PFSK-1 (cell line): ENCODE measurements at regions not wholly inside any gene's neighbourhood (a gene's known extent, or its start where the extent isn't known, plus 50 kb on each side); places are given as distances from the start of the nearest gene placed in this dataset.

Experiments used
- FOXP2 ChIP-seq: optimal IDR thresholded peaks from 2 replicates; pipeline ENCODE3; 2011; ENCODE audit warnings: borderline replicate concordance, control low read depth, inconsistent platforms; ENCODE audit not compliant: insufficient read depth; ENCODE audit errors: extremely low read length, extremely low read depth
- SIN3A ChIP-seq: IDR thresholded peaks from 2 replicates; pipeline ENCODE4 v1.6.1; 2012; ENCODE audit warnings: mild to moderate bottlenecking, low read length, moderate library complexity, borderline replicate concordance; ENCODE audit not compliant: insufficient read depth
- TF ChIP-seq, protein P1 (sequence below), 2 experiments: IDR thresholded peaks; 2 replicates each; pipeline versions ENCODE4 v1.6.1 to v1.8.0; 2011 to 2012; ENCODE audit warnings: low read depth in 2 of 2, low read length in 2 of 2, control low read depth in 1 of 2, inconsistent platforms in 1 of 2, mild to moderate bottlenecking in 1 of 2, moderate library complexity in 1 of 2; ENCODE audit not compliant: insufficient read depth in 1 of 2

DNA sequence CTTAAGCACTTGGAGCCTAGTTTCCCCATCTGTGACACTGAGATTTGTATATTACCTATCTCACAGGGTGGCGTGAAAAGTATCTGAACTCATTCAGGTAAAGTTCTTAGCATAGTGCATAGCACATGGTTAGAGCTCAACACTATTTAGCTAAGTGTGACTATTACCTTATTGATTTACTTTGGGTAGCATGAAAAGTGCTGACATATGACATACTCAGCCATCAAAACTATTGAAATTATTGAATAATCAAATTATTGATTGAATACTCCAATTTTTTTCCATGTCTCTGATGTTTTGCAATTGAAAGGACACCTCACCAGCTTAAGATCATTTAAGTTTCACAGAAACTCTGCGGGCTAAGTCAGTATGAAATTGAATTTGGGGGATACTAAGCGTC is 715.0 kb downstream of the EFNB2 start:
- TF ChIP-seq, protein P1, sequence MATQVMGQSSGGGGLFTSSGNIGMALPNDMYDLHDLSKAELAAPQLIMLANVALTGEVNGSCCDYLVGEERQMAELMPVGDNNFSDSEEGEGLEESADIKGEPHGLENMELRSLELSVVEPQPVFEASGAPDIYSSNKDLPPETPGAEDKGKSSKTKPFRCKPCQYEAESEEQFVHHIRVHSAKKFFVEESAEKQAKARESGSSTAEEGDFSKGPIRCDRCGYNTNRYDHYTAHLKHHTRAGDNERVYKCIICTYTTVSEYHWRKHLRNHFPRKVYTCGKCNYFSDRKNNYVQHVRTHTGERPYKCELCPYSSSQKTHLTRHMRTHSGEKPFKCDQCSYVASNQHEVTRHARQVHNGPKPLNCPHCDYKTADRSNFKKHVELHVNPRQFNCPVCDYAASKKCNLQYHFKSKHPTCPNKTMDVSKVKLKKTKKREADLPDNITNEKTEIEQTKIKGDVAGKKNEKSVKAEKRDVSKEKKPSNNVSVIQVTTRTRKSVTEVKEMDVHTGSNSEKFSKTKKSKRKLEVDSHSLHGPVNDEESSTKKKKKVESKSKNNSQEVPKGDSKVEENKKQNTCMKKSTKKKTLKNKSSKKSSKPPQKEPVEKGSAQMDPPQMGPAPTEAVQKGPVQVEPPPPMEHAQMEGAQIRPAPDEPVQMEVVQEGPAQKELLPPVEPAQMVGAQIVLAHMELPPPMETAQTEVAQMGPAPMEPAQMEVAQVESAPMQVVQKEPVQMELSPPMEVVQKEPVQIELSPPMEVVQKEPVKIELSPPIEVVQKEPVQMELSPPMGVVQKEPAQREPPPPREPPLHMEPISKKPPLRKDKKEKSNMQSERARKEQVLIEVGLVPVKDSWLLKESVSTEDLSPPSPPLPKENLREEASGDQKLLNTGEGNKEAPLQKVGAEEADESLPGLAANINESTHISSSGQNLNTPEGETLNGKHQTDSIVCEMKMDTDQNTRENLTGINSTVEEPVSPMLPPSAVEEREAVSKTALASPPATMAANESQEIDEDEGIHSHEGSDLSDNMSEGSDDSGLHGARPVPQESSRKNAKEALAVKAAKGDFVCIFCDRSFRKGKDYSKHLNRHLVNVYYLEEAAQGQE (IDR thresholded peaks at IDR 0.05; ENCODE audit: insufficient read depth in 1 of 2, low read depth in 2 of 2, low read length in 2 of 2), result no peak
- TF ChIP-seq SIN3A (no peak), FOXP2 (no peak)
